NCI-H2081 (cell line): ENCODE measurements at regions not wholly inside any gene's neighbourhood (a gene's known extent, or its start where the extent isn't known, plus 50 kb on each side); places are given as distances from the start of the nearest gene placed in this dataset.

ENCODE experiments used
- DNase-seq, 2 experiments: peaks; one replicate each; lab custom pipeline; 2025; lab: John Stamatoyannopoulos, UW

- DNase-seq, result no peak
Observed at GRCh38 chr6:167674486-167674885, 152.2 kb upstream of the AFDN start.

GRCh38 chr6:167676000-167676665 lies 150.6 kb upstream of the AFDN start:
- DNase-seq, result no peak

DNA sequence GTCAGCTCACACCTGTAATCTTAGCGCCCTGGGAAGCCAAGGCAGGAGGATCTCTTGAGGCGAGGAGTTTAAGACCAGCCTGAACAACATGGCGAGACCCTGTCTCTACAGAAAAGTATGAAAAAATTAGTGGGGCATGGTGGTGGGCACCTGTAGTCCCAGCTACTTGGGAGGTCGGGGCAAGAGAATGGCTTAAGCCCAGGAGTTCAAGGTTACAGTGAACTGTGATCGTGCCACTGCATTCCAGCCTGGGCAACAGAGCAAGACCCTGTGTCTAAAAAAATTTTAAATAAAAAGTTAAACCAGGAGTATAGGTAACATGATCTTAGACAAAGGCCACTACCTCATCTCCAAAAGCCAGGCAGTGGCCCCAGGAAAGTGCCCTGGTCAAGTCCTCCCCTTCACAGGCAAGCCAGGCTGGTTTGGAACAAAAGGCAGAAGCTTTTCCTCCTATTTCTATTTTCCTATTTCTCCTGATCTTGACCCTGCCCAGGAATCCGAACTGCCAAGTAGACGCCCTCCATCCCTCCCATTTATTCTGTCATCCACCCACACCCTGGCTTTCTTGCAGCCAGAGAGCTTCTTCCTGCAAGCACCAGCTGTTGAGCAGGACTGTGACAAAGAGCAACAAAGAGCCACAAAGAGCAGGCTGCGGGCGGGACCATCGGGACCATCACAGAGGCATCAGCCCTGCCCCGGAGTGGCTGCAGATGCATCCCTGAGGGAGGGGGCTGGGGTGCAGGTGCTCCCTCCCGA lies 149.9 kb upstream of the AFDN start:
- DNase-seq, result no peak

- DNase-seq, result no peak
Observed at GRCh38 chr6:167677422-167677789, 149.3 kb upstream of the AFDN start.

DNA sequence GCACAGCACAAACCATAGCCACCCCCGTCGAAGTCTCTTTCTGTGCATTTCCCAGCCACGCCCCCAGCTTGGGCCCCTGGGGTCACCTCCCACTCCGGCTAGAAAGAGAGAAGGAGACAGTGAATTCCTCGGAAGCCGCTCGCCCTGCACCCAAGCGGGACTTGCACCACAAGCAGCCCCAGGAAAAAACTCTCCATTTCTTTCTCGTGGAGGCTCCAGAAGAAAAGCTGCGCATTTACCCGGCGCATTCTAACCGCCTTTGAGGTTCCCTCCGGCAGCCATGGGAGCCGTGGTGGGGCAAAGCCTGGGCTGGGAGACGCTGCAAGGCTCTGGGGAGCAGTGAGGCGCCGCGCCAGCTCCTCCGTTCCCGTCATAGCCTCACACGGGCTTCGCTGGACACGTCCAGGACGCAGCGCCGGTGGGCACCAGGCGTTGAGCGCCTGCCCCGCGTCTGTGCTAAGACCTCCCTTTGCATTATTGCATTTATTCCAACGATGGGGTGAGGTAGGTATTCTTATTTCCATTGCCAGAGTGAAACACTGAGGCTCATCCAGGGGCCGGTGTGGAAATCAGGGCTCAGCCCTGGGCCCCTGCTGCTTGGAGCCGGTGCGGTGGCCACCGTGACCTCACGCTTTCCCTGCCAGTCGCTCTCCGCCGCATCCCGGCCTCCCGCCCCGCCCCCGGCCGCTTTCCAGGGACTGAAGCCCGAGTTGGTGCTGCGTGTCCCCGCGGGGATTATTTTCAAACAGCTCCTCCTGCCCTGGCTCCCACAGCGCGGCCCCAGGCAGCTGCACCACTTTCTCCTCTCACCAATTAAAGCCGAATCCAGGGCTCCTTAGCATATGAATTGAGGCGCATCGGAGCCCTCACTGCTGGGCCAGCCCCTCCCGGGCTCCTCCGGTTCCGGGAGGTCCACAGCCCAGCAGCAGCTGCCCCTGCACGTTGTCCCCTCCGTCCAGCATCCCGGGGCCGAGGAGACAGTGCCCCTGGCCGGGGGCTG lies 148.3 kb upstream of the AFDN start:
- DNase-seq, result no peak

- no peak for DNase-seq
Observed at GRCh38 chr6:167679122-167679736, 147.5 kb upstream of the AFDN start.

- DNase-seq, result no peak
Observed at GRCh38 chr6:167679790-167680604, 146.7 kb upstream of the AFDN start.

DNA sequence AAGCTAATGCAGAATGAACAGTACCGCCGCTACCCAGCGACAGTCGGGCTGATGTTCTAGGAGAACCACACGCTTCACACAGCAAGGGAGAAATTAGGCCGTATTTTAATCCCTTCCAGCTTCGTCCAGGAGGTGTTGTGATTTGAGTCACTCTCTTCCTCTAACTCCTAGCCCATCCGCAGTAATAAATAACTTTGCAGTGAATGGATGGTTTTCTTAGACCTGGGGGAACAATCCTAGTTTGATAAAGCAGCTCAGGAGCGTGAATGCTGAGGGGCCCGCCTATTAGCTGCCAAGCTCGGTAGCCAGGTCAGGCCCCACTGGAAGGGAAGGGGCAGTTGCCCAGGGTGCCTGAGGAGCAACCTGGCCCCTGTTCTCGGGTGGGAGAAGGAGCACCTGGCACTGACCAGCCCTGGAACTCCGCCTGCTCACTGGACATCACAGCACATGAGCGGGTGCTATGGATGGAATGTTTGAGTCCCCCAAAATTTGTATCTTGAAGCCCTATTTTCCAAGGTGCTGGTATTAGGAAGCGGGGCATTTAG lies 146.0 kb upstream of the AFDN start:
- DNase-seq, result no peak

DNA sequence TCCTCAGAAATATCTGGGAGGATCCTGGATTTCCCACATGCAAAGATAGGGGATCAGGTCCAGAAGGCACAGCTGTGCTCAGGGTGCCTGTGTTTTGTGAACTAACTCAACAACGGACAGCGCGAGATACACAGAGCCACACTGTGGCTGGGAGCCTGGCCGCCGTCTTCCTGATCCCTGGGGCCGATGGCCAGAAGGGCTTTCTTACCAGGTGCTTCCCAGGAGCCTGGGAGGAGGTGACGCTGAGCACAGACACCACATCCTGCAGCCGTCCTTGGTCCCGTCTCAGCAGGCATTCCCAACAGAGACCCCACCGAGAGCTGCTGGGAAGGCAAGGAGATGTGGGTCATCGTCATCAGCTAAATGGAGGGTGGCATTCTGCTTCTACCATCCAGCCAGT lies 144.6 kb upstream of the AFDN start:
- no peak for DNase-seq

DNA sequence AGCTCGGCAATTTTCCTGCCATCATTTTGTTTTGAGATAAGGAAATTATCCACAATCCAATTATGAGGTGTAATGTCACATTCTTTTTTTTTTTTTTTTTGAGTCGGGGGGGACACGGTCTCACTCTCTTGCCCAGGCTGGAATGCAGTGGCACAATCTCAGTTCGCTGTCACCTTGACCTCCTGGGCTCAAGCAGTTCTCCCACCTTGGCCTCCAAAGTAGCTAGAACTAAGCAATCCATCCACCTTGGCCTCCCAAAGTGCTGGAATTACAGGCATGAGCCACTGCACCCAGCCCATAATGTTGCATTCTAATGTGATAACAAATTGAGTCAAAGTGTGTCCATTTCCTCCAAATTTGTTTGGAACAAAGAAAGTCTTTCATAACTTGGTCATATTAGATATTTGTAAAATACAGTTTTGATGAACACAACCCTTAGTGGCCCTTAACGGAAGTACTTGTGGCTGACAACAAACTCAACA lies 144.1 kb upstream of the AFDN start:
- no peak for DNase-seq

GRCh38 chr6:167683028-167683862 lies 143.5 kb upstream of the AFDN start:
- DNase-seq, result no peak

DNA sequence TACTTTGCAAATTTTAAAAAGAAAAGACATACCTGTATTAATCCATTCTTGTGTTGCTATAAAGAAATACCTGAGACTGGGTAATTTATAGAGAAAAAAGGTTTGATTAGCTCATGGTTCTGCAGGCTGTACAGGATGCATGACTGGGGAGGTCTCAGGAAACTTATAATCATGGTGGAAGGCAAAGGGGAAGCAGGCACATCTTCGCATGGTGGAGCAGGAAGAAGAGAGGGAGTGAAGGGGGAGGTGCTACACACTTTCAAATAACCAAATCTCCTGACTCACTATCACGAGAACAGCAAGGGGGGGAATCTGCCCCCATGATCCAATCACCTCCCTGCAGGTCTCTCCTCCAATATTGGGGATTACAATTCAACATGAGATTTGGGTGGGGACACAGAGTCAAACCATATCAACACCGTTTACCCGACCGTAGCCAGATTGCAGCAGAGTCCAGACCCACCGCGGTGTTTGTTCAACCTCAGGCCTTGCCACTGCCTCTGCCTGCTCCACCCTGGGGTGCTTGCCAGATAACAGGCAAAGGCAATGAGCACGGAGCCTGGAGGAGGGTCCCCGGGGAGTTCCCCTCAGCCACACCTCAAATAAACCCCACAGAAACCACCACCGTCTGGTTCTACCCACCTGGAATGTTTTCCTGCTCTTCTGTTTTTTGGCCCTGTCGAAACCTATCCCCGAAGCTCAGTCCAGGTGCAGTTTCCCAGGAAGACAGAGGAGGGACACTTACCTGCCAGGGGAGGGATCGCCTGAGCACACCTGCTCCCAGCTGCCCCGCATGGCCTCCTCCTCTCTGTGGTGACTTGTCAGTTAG lies 142.2 kb upstream of the AFDN start:
- no peak for DNase-seq

- no peak for DNase-seq
Observed at GRCh38 chr6:167685654-167686053, 141.1 kb upstream of the AFDN start.

GRCh38 chr6:167686204-167686893 lies 140.4 kb upstream of the AFDN start:
- DNase-seq, result no peak

DNA sequence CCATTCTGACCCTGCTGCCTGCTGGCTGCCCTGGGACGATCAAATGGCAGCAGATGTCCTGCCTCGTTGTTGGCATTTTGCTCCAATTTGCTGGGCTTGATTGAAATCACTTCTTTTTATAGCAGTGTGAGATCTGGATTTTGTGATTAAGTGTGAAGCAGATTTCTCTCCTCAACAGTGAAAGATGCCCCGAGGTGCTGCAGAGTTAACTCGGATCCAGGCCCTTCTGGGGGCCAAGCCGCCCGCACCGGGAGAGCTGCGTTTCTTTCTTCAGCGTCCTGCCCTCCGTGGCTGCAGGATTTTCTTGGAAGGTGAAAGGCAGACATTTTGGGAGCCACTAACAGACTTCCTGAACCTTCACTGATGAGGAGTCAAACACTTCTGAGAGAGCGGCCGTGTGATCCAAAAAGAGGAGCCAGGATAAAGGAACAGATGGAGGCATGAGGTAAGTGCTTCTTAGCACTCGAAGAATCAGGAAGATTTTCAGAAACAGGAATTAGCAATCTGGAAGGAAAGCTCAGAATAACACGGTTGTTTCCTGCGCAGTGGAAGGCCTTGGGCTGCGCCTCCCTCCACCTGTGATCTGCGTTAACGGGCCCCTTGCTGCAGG lies 139.5 kb upstream of the AFDN start:
- no peak for DNase-seq

- DNase-seq, result no peak
Observed at GRCh38 chr6:167688123-167688522, 138.6 kb upstream of the AFDN start.

- no peak for DNase-seq
Observed at GRCh38 chr6:167689278-167689677, 137.4 kb upstream of the AFDN start.

GRCh38 chr6:167689751-167690150 lies 137.0 kb upstream of the AFDN start:
- no peak for DNase-seq
